GM21390 (cell line): ENCODE measurements at regions not wholly inside any gene's neighbourhood (a gene's known extent, or its start where the extent isn't known, plus 50 kb on each side); places are given as distances from the start of the nearest gene placed in this dataset.

ENCODE experiments used
- ATAC-seq: cut with Tn5 transposase; IDR thresholded peaks from one replicate; pipeline ENCODE4 v1.9.1; 2021; ENCODE audit not compliant: unreplicated experiment

DNA sequence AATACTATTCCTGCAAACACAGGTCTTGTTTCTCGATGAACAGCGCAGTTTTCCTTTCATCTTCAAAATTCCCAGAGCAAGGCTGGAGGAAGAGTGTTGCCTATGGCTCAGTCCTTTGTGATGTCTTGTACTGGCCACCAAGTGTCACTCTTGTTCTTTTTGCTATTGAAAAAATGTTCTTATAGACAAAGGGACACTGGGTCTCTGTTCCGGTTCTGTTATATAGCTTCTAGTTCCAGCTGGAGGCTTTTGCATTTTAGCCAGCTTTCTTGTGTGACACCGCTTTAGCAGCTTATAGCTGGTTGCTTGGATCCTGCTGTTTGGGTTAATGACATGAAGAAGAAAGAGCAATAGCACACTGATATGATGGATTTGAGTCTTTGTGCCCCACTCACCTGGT, 343.7 kb upstream of the KCNN2 start:
- no peak for ATAC-seq

DNA sequence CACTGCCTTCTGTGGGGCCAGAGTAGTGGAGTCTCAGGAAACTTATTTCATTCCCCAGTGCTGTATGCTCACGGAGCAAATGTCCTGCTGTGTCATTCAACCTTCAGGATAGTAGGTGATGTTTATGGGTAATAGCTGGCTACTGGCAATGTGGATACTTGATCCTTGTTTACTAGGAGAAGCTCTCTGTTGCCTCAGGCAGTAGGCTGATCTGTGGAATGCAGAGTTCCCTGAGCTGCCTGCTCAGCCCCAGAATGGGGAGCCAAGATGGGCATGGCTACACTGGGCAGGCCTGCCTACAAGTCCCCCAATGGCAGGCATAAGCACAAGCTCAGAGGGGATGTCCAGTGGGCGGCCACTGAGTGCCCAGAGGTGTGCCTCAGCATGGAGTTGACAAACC, 323.1 kb upstream of the KCNN2 start:
- ATAC-seq: no peak

DNA sequence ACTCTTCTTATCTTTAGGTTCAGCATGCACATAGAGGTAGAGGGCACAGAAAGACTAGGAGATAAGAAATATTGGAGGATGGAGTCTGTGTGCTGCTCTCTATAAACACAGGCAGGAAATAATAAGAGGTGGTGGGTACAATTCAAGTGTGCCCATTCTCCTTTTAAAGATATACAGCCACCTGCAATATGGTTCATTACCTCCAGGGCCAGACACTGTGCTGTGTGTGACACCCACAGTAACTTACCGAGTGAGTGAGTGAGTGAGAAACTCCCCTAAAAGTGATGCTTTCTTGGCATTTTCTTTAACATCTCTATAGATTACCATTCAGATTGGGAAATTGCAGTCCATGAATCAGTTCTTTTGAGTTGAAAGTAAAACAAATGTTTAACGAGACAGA, 311.8 kb upstream of the KCNN2 start:
- ATAC-seq: no peak

DNA sequence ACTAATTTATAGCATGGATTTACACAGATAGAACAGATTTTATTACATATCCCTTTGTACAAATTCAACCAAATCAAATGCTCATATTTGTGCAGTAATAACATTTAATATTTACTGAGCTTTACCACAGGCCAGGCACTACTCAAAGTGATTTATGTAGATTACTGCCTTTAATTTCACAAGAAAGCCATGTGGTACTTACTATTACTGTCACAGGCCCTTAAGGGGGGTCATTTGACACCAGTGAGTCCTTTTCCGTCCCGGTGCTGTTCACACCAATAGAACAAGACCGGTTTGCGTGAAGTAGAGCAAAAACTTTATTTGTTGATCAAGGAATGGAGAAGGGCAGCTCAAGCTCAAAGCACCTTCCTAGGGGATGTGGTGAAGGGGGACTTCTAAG, 308.5 kb upstream of the KCNN2 start:
- ATAC-seq: no peak

DNA sequence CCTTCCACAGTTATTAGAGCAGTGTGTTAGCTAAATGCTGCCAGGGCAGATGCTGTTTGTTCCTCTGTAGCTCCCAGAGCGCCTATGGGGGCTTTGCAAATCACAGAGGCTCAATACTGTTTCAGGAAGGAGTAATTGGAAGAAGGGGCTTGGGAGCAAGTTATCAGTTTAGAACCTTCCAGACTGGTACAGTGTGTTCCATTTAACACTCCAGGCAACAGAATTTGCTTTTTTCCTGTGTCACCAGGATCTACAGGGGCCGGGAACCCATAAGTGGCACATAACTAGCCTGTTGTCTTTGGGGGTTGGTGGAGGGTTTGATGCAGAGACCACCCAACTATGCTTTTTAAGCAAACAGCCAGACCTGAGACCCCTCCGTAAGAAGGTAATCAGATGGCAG, 307.3 kb upstream of the KCNN2 start:
- no peak for ATAC-seq

DNA sequence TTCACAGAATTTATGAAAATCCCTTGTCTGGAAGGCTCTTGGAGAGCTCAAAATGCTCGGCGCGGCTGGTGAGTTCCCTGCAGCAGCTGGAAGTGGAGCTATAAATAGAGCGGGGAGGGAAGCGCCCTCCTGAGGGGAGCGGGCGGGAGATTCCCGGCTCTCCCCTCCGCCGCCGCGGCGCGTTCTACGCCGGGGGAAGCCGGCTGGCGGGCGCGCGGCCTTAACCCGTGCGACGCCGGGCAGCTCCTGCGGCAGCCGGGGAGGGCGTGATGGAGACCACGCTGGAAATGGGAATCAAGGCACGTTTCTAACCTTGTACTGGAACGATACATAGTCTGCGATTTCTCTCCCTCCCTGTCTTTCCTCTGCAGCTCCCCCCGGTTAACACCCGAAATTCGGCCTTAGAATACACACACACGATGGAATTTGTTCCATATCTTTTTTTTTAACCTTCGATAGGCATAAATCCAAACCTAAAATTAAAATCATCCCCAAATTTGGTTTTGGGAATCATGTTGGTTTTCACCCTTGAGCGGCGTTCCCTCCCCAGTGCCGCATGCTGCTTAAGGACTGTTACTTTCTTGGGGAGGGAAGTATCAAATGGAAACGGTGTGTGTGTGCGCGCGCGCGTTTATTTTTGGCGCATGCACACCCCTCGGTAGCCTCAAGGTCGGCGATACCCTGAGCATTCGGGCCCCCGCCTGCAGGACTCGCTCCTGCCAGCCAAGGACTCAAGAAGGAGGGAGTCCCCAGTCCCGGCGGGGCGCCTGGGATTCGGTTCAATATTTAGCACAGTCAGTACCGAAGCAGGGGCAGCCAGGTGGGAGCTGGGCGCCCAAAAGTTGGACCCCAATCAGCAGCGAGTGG, 306.3 kb upstream of the KCNN2 start:
- no peak for ATAC-seq

DNA sequence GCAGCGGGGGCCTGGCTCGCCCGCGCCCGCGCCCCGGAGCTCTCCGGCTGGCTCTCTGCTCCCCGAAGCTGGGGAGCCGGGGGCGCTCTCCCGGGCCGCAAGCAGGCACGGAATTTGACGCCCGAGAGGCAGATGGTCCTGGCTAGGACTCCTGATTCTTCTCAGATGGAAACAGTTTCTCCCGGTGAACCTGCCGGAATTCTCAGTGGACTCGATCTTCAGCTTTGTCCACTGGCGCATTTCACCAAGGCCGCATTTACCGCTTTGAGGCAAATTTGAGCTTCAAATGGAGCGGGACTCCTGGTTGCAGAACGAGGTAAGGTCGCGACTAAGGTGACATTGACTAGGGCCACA, 305.7 kb upstream of the KCNN2 start:
- ATAC-seq: no peak

DNA sequence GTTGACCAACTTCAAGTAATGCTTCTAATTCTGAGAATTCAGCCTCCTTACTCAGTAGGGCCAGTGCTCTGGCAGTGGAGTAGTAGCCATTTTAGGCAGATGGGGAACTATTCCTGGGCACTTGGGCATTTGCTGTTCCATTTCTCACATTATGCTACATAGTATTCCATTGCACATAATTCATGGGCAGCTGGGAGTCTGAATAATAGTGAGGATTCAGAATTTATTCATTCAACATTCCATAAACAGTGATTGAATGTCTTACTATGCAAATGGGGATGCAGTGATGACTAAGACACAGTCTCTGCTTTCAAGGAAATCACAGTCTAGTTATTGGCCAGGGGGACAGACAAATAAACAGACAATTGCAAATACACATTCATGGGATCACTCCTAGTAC, 301.0 kb upstream of the KCNN2 start:
- ATAC-seq: no peak

DNA sequence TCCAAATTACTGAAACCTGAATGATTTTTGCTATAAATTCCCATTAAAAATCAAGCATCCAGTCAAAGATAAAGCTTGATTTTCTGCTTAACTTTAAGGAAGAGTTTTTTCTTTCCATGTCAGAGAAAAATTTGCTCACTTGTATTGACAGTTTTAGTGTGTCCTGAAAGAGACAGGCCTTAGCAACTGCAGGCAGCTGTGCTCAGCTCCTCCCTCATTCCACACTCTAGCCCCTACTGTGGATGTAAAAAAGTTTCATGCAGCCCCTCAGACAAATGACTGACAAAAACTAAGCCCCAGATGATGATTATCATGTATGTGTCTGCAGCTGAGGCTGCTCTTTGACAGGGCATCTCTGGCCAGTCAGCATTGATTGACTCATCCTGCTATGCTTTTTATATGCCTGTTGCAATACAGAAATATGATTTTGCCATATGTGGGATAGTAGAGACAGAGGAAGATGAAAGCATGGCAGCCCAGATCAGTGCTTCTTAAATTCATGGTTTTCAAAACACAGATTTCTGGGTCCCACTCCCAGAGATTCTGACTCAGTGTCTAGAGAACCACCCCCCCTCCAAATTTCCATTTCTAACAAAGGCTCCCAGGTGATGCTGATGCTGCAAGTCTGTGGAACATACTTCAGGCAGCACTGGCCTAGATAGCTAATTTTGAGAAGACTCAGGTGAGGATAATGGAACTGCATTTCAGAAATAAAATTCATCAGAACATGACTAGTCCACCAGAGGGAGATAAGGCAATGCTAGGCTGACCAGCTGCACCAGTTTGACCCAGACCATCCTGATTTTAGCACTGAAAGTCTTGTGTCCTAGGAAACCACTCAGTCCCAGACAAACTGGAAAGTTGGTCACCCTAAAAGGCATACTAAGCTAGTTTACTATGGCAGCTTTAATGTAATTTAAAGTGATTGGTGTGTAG, 298.7 kb upstream of the KCNN2 start:
- no peak for ATAC-seq

DNA sequence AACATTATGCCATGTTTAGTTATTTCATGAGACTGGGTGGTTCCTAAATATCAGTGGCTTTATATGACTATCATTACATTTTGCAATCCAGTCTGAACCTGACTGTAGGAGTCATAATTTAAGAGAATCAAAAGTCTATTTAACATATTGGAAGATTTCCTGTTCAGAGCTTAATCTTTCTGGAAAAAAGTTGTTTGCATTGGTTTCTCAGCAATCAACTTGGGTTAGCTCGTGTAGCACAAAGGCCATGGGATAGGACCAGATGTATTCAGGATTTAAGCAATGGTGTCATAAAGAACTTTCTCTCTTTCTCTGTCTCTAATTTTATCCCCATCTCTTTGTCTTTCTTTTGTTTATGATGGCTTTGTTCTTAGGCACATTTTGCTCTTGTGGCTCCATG, 296.0 kb upstream of the KCNN2 start:
- ATAC-seq: no peak

DNA sequence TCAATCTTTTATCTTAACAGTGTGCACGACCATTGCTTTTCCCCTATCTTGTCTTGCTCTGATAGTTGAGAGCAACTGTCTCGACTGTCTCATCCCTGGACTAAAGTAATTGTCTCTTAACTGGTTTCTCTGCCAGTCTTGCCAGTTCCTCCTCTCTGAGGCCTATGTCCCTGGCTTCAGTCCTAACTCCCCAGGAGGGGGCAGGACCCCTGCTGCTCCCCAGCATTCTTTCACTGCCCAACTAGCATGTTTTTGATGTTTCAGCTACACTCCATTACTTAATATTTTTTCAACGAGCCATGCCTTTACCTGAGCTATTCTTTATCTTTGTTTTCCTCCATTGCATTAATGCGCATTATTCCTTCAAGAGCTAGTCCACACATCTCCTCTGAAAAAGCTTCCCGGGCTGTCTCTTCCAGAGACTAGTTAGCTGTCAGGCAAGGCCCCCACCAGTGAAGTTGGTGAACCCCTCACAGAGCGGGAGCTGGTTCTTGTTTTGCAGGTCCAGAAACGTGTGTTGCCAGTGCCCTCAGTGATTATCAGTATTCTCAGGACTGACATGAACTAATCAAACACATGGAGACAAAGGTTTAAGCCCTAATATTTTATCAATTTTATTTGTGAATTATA, 291.7 kb upstream of the KCNN2 start:
- no peak for ATAC-seq

DNA sequence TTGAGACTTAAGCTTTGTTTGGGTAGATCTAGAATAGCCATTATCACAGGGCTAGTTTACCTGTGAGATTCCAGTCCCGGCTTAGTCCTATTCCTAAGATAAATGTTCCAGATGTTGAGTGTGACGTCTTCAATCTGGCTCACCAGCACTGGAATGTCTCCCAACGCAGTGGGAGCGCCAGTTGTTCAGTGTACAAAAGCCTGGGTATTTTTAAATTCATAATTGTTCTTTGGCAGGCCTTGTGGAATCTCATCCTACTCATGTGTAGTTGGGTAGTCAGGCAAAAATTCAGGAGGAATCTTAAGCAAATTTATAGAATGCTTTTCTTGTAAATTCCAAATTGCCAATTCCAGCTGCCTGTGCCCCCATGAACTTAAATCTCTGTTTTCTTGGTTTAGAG, 272.6 kb upstream of the KCNN2 start:
- no peak for ATAC-seq

DNA sequence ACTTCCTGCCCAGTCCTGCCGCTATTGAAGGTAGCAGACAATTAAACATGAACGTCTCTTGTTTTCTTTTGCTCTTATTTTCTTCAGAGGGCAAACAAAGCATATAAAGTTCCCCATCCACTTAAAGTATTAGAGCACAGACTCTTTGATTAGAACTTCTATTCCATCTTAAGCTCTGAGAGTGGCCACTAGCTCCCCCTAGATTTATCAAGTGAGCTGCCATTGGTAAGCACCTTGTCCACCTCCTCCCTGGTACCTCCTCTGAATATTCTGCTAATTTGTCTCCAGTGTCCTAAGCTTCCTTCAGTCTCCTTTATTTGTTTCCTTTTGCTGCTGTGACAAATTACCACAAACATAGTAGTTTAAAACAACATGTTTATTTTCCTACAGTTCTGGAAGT, 264.3 kb upstream of the KCNN2 start:
- no peak for ATAC-seq

DNA sequence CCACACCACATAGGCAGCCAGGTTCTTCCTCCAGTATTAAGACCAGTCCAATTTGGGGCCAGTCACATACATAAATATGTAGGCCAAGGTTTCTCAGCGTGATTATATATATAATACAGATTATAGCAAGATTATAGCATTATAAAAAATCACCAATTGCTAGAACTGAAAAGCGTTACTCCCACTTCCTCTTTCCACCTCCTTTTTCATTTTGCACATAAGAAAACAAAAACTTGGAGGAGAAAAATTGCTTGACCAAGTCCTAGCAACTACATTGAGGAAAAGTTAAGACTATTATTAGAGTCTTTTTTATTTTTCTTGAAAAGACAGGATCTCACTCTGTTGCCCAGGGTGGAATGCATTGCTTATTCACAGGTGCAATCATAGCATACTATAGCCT, 262.7 kb upstream of the KCNN2 start:
- ATAC-seq: no peak

DNA sequence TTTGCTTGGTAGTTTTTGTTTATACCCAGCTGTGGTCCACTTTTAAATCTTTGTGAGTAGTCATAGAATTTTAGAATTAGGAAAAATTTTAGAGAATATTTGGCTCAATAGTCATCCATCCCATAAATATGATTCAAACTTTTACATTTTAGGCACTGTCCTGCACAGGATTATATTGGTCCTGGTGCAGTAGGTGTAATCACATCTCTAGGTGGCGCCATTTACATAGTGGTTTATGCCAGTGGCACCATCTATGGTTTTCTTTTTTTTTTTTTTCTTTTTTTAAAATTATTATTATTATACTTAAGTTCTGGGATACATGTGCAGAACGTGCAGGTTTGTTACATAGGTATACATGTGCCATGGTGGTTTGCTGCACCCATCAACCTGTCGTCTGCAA, 260.7 kb upstream of the KCNN2 start:
- ATAC-seq: peak; percentile 75

DNA sequence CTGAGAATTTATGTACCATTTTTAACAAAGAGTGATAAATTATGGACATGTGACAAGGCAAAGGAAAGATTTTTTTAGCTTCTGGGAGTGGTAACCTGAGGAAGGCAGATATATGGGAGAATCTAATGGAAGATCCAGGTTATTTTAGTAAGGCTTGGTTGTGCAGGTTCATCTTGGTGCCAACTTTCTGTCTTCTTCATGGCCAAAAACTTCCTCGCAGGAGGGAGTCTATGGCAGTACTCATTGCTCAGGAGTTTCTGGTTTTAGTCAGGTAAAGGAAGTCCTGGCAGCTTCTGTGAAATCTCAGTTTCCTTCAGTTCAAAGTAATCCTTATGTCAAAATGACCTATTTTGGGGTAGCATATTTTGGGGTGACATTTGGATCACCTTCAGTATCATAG, 248.3 kb upstream of the KCNN2 start:
- ATAC-seq: no peak

DNA sequence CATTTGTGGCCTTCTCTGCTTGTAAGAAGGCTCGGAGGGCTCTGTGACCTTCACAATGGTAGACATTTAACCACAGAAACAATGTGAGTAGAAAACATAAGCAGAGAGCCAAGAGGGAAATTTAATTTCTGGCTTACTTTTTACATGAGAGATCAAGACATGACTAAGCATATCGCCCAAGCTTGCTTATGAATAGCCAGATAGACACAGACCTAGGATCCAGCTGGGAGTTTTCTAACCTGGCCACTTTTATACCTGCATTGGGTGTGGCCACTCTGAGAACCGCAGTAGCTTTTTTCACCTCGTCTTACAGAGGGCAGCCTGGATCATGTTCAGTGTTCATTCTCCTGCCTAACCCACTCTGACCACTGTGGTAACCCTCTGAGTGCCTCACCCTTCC, 244.9 kb upstream of the KCNN2 start:
- ATAC-seq: no peak

DNA sequence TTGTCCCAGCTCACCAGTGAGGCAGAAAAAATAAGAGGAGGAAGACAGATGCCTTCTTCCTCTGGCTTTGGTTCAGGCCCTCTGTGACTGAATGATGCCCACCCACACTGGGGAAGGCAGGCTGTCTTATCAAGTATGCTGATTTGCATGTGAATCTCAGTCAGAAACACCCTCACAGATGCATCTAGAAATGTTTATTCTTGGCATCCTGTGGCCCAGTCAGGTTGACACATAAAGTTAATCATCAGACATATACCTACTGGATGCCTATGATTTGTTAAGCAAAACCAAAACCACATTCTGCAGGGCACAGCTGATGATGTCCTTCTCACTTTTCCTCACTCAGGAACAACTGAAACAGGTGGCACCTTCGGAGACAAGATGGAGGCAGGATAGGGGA, 243.4 kb upstream of the KCNN2 start:
- ATAC-seq: no peak

DNA sequence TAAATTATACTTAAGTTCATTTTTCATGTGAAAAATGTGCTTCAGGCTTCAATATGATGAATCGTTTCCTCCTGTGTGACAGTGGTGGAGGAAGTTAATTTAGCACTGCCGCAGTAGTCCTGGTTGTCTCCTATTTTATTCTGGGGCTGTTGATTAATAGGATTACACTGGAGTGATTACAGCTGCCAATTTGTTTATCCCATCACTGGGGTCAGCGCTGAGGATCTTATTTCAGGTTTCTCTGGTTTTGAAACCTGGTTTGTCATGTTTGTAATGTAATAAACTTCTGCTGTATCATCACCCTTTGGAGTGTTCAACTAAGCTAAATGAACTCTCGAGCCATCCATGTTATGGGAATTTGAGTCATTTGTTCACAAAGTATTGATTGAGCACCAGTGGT, 241.7 kb upstream of the KCNN2 start:
- ATAC-seq: no peak

DNA sequence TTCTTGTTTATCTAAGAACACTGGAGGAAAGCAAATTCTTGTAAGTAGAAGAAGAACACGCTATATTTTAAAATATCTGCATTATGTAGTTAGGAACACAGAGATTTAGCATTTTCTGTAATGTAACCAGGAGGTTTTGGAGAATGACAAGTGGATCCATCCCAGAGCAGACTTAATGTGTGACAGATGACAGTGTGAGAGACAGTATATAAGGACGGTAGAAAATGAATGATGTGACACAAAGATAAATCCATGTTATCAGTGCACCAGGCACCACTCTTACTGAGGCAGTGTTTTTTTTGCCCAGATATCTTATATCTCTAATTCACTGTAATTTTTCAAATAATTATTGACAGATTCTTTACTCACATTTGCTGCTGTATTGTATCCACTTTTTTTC, 239.0 kb upstream of the KCNN2 start:
- no peak for ATAC-seq

DNA sequence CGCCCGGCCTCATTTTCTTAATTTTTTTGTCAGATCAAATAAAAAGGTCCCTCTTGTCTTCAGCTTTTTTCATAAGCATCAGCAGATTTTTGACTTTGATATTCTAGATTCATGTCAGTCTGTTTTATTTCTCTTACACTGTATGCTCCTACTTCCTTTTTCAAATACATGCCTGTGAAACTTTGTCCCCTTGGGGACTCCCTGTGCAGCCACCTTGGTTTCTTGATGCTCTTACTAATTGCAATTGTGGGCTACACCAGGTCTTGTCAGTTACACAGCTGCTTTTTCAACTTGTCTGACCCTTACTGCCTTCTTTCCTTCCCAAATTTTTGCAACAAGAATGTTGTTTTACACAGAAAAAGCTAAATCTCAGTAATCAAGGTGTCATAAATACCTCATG, 238.2 kb upstream of the KCNN2 start:
- ATAC-seq: no peak

DNA sequence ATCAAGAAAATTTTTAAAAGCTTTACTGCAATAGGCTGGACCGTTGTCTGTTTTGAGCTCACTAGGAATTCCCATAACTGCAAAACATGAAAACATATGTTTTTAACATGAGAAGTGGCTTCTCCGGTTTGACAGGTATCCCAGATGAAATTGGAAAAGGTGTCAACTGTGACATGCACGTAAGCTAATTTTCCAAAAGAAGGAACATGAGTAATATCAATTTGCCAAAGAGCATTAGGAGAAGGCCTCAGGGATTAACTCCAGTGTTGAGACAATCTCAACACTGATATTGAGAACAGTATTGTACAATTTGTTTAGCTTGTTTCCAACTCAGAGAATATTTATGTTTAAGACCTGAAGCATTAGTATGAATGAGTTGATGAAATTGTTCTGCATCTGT, 215.5 kb upstream of the KCNN2 start:
- ATAC-seq: no peak
